GM19351 (cell line): ENCODE measurements at regions not wholly inside any gene's neighbourhood (a gene's known extent, or its start where the extent isn't known, plus 50 kb on each side); places are given as distances from the start of the nearest gene placed in this dataset.
"Not testable (repeated sequence)": the region's sequence is repeated elsewhere in the genome, so short reads cannot be mapped to it uniquely, and the experiment has no call there.

Experiments used
- ATAC-seq: cut with Tn5 transposase; IDR thresholded peaks from one replicate; pipeline ENCODE4 v1.9.1; 2021; ENCODE audit warnings: mild to moderate bottlenecking, moderate library complexity; ENCODE audit not compliant: unreplicated experiment

GRCh38 chr4:131883181-131883580, 1265.9 kb upstream of the PCDH10 start:
- not testable (repeated sequence) for ATAC-seq

GRCh38 chr4:131925662-131926061, 1223.4 kb upstream of the PCDH10 start:
- ATAC-seq, result not testable (repeated sequence)

GRCh38 chr4:131967646-131968045, 1181.4 kb upstream of the PCDH10 start:
- ATAC-seq, result not testable (repeated sequence)

- no peak for ATAC-seq
Measured at GRCh38 chr4:131974730-131975129, 1174.4 kb upstream of the PCDH10 start.

GRCh38 chr4:131975276-131976132, 1173.6 kb upstream of the PCDH10 start:
- not testable (repeated sequence) for ATAC-seq

- not testable (repeated sequence) for ATAC-seq
Measured at GRCh38 chr4:131976133-131977002, 1172.7 kb upstream of the PCDH10 start.

GRCh38 chr4:131978120-131978519, 1171.0 kb upstream of the PCDH10 start:
- ATAC-seq, result no peak

- no peak for ATAC-seq
Measured at GRCh38 chr4:131989576-131989975, 1159.5 kb upstream of the PCDH10 start.

GRCh38 chr4:132001542-132001941, 1147.6 kb upstream of the PCDH10 start:
- no peak for ATAC-seq

GRCh38 chr4:132003593-132003992, 1145.5 kb upstream of the PCDH10 start:
- ATAC-seq, result no peak

- ATAC-seq, result no peak
Measured at GRCh38 chr4:132015321-132015720, 1133.8 kb upstream of the PCDH10 start.

- ATAC-seq, result no peak
Measured at GRCh38 chr4:132016703-132017350, 1132.3 kb upstream of the PCDH10 start.

GRCh38 chr4:132026166-132026565, 1122.9 kb upstream of the PCDH10 start:
- ATAC-seq, result no peak

GRCh38 chr4:132026816-132027215, 1122.3 kb upstream of the PCDH10 start:
- ATAC-seq, result no peak

GRCh38 chr4:132056496-132056895, 1092.6 kb upstream of the PCDH10 start:
- no peak for ATAC-seq

- ATAC-seq, result no peak
Measured at GRCh38 chr4:132059227-132059626, 1089.9 kb upstream of the PCDH10 start.

GRCh38 chr4:132062611-132063239, 1086.4 kb upstream of the PCDH10 start:
- ATAC-seq, result no peak

- ATAC-seq, result no peak
Measured at GRCh38 chr4:132063829-132064228, 1085.3 kb upstream of the PCDH10 start.

- ATAC-seq, result no peak
Measured at GRCh38 chr4:132065940-132066495, 1083.1 kb upstream of the PCDH10 start.

GRCh38 chr4:132071815-132072214, 1077.3 kb upstream of the PCDH10 start:
- no peak for ATAC-seq
